Activated gamma-delta T cell (primary cell): ENCODE measurements at regions not wholly inside any gene's neighbourhood (a gene's known extent, or its start where the extent isn't known, plus 50 kb on each side); places are given as distances from the start of the nearest gene placed in this dataset.
"Not testable (repeated sequence)": the region's sequence is repeated elsewhere in the genome, so short reads cannot be mapped to it uniquely, and the experiment has no call there.

Experiments
- DNase-seq: peaks from one replicate; lab custom pipeline; 2025; lab: John Stamatoyannopoulos, UW

DNA sequence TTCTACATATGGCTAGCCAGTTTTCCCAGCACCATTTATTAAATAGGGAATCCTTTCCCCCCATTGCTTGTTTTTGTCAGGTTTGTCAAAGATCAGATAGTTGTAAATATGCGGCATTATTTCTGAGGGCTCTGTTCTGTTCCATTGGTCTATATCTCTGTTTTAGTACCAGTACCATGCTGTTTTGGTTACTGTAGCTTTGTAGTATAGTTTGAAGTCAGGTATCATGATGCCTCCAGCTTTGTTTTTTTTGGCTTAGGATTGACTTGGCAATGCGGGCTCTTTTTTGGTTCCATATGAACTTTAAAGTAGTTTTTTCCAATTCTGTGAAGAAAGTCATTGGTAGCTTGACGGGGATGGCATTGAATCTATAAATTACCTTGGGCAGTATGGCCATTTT, 60.0 kb upstream of the GPC3 start:
- DNase-seq: not testable (repeated sequence)

DNA sequence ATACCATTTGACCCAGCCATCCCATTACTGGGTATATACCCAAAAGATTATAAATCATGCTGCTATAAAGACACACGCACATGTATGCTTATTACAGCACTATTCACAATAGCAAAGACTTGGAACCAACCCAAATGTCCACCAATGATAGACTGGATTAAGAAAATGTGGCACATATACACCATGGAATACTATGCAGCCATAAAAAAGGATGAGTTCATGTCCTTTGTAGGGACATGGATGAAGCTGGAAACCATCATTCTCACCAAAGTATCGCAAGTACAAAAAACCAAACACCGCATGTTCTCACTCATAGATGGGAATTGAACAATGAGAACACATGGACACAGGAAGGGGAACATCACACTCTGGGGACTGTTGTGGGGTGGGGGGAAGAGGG, 81.7 kb upstream of the GPC3 start:
- DNase-seq: not testable (repeated sequence)

DNA sequence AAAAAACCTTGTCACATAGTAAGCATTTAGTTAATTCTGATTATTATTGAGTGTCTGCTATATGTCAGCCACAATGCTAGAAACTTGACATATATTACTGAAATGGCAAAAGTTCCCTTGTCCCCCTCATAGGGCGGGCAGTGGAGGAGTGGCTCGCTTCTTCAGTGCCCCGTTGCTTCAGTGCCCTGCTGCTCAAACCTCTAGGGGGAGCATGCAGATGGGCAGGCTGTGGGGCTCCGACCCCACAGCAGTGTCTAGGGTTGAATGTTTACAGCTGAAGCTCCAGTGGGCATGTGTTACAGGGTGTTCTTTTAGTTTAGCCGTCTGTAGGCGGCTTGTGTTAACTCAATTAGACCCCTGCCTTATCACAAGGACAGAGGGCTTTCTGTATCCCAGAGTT, 86.5 kb upstream of the GPC3 start:
- not testable (repeated sequence) for DNase-seq

DNA sequence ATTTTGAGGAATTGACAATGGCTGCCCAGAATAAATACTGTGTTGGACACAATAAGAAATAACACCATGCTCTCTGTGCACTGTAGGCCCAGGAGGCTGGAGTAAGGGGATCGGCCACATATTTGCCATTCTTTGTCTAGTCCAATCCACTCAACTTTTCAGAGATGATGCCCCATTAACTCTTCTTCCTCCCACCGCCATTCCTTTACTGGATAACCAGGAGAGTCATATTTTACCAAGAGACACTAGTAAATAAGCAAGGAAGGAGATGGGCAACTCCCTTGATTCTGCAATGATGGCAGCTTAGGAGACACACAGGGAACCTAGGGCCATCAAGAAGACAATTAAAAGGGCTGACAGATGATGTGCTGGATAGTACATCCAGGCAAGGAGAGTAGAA, 87.9 kb upstream of the GPC3 start:
- DNase-seq: no peak

DNA sequence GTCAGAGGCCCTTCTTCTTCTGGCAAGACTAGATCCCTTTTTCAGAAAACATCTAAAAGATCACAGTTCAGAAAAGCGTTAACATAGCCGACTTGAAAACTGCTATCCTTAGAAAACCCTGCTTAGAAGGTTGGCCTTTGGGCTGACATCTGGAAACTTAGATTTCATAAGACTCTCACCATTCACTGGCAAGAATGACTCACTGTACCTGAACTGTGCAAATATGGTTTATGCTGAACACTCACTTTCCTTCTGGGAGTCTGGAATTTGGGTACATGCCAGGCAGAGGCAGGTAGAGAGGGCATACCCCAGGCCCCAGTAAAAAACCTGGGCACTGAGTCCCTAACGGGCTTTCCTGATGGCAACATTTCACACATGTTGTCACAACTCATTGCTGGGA, 88.8 kb upstream of the GPC3 start:
- no peak for DNase-seq

DNA sequence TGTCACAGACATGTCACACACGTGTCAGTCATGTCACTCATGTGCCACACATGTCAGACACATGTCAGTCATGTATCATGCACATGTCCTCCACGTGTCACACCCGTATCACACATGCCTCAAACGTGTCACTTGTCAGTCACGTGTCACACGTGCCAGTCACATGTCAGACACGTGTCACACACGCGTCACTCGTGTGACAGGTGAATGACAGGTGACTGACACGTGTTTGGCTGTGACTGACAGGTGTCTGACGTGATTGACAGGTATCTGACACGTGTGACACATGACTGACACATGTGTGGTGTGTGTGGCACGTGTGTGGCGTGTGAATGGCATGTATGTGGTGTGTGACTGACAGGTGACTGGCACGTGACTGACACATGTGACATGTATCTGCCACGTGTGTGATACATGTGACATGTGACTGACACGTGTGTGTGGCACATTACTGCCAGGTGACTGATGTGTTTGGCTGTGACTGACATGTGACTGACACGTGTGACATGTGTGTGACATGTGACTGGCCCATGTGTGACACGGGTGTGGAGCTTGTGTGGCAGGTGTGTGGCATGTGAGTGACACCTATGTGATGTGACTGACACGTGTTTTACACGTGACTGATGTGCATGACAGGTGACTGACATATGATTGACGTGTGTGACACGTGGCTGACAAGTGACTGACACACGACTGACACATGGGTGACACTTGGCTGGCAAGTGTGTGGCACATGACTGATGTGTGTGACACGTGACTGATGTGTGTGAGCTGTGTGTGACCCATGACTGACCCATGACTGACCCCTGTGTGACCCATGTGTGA, 90.7 kb upstream of the GPC3 start:
- no peak for DNase-seq

DNA sequence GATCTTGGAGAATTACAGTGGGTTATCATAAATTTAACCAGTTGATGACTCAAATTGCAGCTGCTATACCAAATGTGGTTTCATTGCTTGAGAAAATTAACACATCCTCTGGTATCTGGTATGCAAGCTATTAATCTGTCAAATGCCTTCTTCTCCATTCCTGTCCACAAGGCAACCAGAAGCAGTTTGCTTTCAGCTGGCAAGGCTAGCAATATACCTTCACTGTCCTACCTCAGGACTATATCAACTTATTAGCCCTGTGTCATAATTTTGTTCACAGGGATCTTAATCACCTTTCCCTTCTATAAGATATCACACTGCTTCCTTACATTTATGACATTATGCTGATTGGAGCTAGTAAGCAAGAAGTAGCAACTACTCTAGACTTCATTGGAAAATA, 110.0 kb upstream of the GPC3 start:
- DNase-seq: no peak

DNA sequence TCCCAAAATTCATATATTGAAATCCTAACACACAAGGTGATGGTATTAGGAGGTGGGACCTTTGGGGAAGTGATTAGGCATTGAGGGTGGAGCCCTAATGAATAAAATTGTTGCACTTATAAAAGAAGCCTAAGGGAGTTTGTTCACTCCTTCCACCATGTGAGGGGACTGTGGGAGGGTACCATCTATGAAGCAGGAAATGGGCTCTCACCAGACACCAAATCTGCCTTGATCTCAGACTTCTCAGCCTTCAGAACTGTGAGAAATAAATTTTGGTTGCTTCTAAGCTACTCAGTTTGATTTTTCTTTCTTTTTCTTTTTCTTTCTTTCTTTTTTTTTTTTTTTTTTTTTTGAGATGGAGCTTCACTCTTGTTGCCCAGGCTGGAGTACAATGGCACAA, 116.2 kb upstream of the GPC3 start:
- DNase-seq: no peak

DNA sequence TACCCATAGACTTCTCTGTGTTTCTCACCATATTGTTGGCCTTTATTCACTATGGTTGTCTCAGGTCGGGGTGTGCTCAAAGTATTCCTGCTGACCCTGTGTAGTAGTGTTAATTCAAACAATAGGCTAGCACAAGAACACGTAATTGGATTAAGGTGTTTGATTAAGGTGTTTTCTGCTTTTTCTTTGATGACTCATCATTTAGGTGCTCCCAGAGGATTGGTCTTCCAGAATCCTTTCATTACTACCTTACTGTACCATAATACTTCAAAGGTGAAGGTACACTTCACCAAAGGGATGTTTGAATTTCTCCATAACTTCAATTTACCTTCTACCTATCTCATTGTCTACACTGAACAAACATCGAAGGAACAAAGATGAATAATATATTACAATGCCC, 121.7 kb upstream of the CCDC160 start:
- DNase-seq: no peak

DNA sequence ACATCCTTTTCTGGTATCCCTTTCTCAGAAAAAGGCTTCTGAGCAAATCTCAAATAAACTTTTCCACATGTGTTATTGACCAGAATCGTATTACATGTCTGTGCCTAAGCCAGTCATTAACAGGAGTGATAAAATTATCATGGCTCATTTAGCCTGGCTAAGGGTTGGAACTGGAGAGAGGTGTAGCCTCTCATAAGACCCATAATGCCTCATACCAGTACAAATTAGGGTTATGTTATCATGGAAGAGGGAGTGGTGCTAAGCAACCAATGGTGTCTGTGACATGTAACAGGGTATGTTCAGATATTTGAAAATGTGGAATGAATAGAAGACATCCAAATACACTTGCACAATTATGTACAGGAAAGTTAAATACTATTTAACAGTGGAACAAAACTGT, 99.6 kb upstream of the CCDC160 start:
- DNase-seq: no peak

DNA sequence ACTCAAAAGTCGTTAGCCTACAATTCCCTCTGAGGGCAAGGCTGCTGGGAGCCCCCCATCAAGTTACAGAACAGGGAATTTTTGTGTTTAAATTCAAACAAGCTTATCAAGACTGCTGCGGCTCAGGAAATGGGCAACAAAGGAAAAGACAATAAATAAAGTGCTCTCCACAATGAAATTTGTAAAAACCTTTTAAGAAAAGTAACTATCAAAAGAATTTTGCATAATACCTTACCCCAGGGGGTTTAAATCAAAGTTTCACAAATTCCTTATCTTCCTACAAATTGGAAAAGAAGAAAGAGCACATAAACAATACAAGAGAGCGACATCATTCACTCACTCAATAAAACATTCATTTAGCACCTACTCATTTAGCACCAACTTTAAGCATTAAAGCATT, 97.9 kb upstream of the CCDC160 start:
- no peak for DNase-seq

DNA sequence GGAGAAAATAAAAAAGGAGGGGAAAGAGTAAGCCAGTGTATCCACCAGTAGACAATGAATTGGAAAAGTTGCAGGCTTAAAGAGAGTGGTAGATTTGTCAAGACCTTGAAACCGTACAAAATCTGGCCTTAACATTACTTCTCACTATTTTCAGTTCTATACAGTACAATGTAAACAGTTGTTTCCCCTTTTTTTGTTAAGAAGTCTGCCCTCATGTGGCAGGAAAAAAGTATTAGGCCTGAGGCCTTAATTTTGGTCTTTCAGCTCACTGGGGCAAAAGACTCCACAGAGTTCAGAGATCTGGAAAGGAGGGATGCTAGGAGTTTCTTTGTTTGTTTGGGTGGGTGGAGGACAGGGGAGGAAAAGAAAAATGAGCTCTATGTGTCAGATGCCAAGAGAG, 92.8 kb upstream of the CCDC160 start:
- DNase-seq: no peak

DNA sequence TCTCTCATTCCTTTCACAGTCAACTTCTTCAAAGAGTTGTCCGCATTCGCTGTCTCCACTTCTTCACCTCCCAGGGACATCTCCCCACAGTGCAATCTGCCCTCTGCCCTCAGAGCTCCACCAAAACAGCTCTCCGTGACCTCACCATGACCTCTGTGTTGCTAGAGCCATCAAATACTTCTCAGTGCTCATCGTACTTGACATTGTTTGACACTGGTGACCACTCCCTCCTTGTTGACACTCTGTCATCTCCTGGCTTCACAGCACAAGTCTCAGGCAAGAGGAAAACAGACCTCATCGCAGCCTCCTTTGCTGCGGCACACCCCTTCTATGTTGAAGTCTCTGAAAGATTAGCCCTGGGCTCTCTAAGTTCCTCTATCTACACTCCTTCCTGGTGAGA, 90.5 kb upstream of the CCDC160 start:
- no peak for DNase-seq

DNA sequence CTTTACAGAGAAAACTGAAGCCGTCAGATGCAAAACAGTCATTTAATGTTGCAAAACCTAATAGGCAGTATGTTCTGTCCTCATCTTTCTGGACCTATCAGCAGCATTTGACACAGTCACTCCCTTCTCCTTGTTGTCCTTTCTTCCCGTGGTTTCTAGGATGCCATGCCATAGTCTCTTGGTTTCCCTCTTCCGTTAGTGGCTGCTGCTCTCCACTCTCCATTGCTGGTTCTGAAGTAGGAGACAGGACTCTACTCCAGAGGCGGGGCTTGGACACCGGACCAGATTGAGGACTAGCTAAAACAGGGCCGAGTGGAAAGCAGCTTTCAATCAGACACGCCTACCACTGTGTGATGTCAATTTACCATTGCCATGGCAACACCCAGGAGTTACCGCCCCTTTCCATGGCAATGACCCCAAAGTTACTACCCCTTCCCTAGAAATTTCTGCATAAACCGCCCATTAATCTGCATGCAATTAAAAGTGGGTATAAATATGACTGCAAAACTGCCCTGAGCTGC, 88.8 kb upstream of the CCDC160 start:
- no peak for DNase-seq

DNA sequence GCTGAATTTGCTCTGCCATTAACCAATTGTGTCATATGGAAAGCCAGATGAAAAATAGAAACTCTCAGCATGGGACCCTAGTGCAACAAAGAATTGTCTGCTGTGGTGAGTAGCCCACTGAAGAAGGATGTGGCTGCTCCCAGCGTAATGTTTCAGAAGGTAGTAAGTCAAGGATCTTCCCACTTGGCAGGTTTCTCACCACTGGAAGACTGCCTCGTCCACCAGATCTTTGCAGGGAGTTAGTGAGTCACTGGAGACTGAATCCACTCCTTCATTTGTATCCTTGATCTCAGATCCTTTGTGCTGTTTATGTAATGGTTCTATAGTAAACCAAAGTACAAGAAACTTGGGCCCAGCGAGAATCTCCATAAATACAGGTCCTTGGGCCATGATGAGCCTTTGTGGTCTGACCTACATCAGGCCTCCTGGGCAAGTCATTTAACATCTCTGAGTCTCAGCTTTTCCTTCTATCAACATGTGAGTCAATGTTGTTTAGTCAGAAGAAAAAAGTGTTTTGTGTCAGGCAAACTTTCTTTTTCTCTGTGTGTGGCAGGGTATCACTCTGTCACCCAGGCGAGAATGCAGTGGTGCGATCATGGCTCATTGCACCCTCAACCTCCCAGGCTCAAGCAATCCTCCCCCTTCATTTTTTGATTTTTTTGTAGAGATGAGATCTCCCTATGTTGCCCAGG, 78.0 kb upstream of the CCDC160 start:
- no peak for DNase-seq

DNA sequence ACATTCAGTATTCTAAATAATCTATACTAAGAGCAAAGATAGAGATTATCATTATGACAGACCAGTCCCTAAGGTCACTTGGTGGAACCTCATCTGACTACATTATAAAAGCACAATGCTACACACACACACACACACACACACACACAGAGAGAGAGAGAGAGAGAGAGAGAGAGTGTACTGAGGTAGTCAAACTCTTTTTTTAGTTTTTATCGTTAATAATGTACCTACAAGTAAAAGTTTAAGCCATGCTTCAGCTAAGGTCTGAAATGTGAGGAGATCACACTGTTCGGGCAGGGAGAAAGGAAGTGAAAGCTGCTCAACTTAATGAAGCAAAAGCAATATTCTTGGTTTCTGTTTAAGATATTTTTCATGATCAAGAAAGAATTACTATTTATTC, 75.8 kb upstream of the CCDC160 start:
- DNase-seq: no peak

DNA sequence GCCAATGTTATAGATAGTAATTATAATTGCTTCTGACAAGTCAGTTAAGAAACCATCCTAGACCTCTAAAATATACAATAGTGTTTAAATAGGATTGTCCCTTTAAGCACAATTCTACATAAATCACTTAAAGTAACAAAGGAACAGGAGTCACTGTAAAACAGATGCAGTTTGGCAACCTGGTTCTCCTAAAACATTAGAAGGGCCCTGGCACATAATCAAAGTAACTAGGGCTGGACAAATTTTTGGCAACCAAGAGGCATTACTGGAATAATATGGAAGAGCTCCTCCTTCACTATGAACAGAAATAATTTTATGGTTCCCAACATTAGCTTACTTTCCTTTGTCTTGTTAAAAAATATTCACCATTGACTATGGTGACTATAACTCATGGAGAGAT, 75.0 kb upstream of the CCDC160 start:
- no peak for DNase-seq

DNA sequence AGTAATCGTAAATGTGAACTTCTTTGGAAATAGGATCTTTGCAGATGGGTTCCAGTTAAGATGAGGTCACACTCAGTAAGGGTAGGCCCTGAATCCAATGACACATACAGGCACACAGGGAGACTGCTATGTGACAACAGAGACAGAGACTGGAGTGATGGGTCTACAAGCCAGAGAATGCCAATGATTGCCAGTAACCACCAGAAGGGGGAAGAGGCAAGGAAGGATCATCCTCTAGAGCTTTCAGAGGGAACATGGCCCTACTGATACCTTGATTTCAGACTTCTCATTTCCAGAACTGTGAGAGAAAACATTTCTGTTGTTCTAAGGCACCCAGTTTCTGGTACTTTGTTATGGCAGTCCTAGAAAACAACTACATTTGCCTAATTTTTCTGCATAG, 73.1 kb upstream of the CCDC160 start:
- no peak for DNase-seq

DNA sequence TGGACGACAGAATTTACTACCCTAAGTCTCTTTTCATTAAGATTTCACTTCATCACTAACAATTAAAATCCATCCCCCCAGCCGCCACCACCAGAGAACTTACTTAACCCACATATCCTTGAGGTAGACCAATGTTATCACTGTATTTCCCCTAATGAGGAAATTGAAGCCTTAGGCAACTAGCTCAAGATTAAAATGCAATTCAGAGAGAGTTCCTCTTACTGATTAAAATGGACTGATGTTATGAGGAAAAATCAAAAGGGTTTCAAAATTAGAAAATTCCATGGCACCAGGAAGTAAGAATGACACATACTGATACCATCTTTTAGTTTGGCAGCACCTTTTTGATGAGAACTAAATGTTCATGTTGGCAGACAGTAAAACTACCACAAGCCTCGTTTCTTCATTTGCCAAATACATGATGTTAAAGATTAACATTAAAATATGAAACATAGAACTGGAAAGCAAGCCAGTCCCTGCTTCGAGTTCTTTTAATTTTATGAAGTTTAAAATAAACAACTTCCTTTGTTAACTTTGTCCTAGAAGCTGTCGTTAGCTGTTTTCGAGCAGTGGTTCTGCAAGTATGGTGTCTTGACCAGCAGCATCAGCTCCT, 69.3 kb upstream of the CCDC160 start:
- no peak for DNase-seq

DNA sequence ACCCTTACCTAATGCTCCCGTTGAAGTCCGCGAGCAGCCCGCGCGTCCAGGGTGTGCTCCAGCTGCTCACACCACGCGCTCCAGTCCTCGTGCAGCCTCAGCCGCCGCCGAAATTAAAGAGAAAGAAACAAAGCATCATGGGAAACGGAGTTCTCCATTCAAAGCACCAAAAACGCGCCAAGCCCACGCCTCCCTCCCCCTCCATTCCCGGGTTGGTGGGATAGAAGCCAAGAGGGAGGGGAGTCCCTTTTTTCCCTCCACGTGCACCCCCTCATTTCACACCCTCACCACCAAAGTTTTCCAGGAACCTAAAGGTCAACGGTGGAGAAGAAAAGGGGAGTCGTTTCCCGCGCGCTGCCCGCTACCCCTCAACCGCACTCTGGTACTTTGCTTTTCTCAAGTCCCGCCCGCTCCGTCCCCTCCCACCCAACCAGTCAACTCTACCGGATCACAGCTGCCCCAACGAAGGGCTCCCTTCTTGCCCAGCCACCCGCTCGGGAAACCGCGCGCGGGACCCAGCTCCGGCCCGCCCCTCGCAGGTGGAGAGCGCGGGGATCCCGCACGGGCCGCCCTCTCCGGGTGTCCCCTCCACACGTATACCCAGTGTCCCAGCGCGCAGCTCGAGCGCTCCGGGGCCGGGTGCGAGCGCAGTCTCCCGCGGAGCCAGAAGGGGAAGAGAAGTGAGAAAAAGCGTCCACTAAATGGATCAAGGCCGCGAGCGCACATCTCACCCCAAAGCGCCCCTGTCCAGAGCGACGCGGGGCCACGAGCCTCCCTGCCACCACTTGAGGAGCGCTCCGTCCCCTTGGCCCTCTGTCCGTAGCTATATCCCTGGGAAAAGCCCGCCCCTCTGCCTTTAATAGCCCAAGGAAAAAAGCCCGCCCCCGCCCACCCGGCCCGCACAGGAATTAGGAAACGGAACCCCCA, 65.1 kb upstream of the CCDC160 start:
- DNase-seq: peak; percentile 12

DNA sequence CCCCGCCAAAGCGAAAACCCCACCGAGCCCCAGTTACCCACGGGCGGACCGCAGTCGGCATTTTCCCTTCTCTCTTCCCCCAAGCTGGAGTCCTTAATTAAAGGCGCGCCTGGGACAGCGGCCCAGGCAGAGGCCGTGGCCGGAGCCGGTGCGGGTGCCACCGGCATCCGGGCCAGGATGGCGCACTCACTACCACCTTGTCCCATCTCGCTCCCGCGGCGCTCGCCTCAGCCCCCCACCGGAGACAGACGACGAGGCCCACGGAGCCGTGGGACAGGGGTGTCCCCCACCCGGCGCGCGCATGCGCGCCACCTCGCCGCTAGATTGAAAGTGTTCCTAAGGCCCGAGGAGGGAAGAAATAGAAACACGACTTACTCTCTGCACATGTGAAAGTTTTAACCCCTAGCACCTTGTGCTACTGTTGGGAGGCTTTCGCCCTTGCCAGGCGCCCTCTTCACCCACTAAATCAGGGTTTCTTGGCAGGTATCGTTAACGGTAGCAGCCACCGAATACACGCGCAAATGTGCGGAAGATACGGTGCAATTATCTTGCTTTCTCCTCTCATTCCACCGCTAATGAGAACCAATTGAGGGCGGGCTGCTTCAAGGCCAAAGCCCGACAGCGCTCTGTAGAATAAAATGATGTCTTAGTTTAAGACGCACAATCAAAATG, 64.3 kb upstream of the CCDC160 start:
- DNase-seq: peak; percentile 27
